ACHN (cell line): ENCODE measurements at regions not wholly inside any gene's neighbourhood (a gene's known extent, or its start where the extent isn't known, plus 50 kb on each side); places are given as distances from the start of the nearest gene placed in this dataset.
"Not testable (repeated sequence)": the region's sequence is repeated elsewhere in the genome, so short reads cannot be mapped to it uniquely, and the experiment has no call there.

ENCODE experiments used
- DNase-seq: peaks from one replicate; pipeline ENCODE4 v3.0.0-alpha.2; 2015
- in situ Hi-C: cut with HindIII; loops from 2 replicates; pipeline ENCODE4 v1.10.0; 2017; ENCODE audit warnings: low sequenced_read_pairs, low pct_ligation_motif_present, low pct_unique_long_range_greater_than_20kb

- DNase-seq = no peak
- in situ Hi-C loops = no loop called here
Measured at GRCh38 chr16:9599415-9600120, 508.1 kb downstream of the HAPSTR1 start.

GRCh38 chr16:9602189-9602588 is 510.7 kb downstream of the HAPSTR1 start:
- DNase-seq = no peak
- in situ Hi-C loops = no loop called here

DNA sequence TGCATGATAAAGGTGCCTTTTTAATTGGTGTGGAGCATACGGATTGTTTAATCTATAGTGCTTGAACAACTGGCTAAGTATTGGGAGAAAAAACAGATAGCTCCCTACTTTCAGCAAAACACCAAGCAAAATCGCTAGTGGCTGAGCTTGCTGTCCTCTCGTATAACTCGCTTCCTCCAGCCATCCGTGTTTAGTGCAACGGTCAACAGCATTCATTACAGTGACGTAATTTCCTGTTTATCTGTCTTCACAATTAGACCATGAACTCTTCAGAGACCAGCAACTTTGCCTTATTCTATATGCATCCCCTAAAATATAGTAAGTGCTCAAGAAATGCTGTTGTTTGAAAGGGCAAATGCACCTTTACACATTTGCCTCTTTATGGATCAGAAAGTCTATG is 511.9 kb downstream of the HAPSTR1 start:
- DNase-seq = no peak
- in situ Hi-C loops = no loop called here

DNA sequence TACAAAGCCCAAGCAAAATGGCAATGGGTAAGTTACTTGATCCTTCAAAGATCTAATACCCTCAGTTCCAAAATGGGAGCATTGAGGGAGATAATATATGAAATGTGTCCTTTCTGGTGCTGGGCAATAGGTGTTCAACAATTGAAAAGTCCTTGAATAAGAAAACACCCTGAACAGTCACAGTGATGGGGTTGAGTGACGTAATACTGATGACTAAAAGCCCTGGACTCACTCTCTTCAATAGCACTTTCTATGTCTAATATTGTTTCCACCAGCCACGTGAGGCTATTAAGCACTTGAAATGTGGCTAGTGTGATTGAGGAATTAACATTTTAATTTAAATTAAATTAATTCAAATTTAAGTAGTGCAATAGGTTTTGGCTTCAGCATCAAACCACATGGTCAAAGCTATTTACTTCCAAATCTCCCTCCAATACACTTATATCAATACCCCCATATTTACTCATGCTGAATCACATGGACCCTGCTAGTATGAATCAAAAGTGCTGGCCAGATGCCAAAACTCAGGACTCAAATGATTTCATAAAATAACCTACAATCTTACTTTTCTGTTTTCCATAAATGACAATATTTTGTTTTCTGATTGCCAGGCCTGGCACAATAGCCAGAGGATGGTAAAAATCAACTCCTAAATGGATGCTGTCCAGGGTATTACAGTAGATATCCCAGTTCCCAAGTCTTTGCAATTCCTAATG is 516.2 kb downstream of the HAPSTR1 start:
- no peak for DNase-seq

GRCh38 chr16:9610727-9611126 is 519.3 kb downstream of the HAPSTR1 start:
- no peak for DNase-seq
- in situ Hi-C loops = no loop called here

More for the DNA sequence above, 516.2 kb downstream of the HAPSTR1 start:
- in situ Hi-C loops = no loop called here

DNA sequence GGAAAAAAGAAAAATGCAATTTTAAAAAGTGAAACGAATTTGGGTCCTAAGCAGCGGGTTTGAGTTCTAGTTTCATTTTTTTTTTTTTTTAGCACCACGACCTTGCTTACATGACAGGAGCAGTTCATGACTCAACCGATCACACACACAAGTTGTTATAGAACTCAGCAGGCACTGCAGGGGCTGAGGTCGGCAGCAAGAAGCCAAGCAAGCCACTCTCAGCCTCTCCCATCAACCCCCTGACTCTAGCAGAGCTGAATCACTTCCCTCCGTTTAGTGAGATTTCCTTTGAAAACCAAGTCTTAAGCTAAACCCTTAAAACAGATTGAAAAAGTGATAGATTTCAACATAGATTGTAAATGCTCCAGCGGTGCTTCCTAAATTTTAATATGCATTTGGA is 520.8 kb downstream of the HAPSTR1 start:
- DNase-seq = no peak
- in situ Hi-C loops = no loop called here

- DNase-seq = no peak
- in situ Hi-C loops = no loop called here
Measured at GRCh38 chr16:9614389-9614788, 522.9 kb downstream of the HAPSTR1 start.

DNA sequence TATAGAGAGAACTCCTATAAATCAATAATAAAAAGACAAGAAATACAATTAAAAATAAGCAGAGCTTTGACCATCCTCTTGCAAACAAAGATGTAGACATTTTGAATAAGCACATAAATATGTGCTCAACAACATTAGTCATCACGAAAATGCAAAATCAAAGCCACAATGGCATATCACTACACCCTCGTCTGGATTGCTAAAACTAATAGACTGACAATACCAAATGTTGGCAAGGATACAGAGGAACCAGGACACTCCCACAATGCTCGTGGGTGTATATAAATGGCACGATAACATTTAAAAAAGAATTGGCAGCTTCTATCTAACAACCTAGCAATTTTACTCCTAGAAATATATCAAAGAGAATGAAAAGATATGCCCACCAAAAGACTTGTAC is 530.8 kb downstream of the HAPSTR1 start:
- no peak for DNase-seq
- in situ Hi-C loops = no loop called here

DNA sequence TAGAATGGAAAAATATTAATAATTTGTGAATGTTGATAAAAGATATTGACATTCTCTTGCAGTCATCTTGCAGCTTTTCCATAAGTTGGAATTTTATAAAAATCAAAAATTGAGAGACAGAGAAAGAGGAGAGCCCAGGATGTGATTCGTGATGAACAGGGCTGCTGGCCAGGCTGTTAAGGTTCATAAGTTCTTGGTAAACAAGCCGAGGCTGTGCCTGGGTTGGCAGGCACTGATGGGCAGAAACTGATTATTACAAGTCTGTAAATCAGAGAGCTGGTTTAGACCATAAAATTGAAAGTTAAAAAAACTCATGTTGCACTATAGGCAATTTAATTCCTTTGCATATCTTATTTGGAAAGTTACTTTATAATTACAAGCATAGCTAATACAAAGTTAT is 533.7 kb downstream of the HAPSTR1 start:
- no peak for DNase-seq
- in situ Hi-C loops = no loop called here

DNA sequence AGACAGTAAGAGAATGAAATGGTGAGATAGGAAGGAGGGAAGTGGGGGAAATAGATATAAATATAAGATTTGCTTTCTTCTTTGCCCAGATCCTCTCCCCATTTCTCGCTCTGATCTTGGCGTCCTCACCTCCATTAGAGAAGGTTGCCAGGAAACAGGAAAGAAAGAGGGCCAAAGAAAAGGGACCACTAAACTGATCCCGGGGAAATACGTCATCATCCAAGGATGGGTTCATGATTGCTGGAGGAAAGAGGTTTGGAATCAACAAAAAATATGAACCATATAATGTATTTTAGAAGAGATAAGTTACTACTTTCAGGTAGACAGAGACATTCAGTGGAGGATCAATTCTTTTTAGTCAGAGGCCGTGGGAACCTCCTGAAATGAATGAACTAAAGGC is 536.0 kb downstream of the HAPSTR1 start:
- in situ Hi-C loops = no loop called here
- no peak for DNase-seq

DNA sequence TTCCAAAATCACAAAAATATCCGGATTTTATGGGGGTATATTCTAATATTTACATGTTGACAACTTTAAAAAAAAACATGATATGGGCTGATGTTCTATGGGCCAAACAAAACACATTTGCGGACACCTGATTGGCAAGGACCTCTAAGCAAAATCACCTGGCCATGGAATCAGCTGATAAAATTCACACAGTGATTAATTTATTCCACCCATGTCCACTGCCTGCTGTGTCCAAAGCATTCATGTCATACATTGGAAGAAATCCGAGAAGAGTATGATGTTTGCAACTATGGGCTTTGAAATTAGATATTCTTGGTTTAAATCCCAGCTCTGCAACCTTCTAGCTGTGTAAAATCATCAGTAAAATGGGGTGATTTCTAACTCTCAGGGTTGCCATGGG is 538.7 kb downstream of the HAPSTR1 start:
- DNase-seq = no peak
- in situ Hi-C loops = no loop called here

DNA sequence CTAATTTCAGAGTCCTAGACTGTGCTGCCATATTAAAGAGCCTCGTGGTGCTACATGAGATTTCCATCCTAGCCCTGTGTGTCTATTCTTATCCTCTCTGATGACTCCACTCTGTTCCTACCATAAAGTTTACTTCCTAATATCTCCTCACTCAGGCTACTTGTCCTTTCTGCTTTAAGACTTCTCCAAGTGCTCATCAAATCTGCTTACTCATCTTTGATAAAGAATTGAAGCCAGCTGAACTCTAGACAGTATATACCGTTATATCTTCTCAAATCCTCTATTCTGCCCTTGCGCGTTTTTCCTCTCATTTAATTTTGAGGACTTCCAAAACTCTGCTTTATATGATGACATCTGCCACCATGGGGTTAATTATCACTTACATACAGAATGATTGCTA is 539.5 kb downstream of the HAPSTR1 start:
- no peak for DNase-seq
- in situ Hi-C loops = no loop called here

GRCh38 chr16:9633844-9634243 is 542.4 kb downstream of the HAPSTR1 start:
- in situ Hi-C loops = no loop called here
- no peak for DNase-seq

GRCh38 chr16:9635150-9635720 is 543.8 kb downstream of the HAPSTR1 start:
- in situ Hi-C loops, DNase-seq: not testable (repeated sequence)

DNA sequence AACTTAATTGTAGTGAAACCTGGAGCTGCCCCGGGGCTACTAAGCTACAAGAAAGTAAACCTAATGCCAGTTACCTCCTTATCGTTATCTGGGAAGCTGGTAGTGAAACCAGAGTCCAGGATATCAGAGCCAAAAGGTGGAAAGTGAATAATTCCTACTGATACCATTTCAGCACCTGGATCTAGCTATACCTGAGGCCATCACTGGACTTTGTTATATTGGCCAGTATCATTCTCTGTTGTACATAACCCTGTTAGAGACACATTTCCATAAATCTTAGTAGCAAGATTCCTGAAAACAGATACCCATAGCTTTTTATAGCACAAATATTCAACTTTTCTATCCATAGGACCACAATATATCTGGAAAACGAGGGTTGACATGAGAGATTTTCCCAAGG is 538.0 kb downstream of the GRIN2A start:
- no peak for DNase-seq
- in situ Hi-C loops = no loop called here

- in situ Hi-C loops = no loop called here
- DNase-seq = no peak
Measured at GRCh38 chr16:9645911-9646310, 536.3 kb downstream of the GRIN2A start.

GRCh38 chr16:9647981-9648701 is 534.1 kb downstream of the GRIN2A start:
- in situ Hi-C loops = no loop called here
- DNase-seq = peak; percentile 55

- in situ Hi-C loops = no loop called here
- no peak for DNase-seq
Measured at GRCh38 chr16:9650284-9650683, 531.9 kb downstream of the GRIN2A start.

- no peak for DNase-seq
- in situ Hi-C loops = no loop called here
Measured at GRCh38 chr16:9655051-9655450, 527.2 kb downstream of the GRIN2A start.
